ENCODE measurements at regions not wholly inside any gene's neighbourhood (a gene's known extent, or its start where the extent isn't known, plus 50 kb on each side); places are given as distances from the start of the nearest gene placed in this dataset.
"Not testable (repeated sequence)": the region's sequence is repeated elsewhere in the genome, so short reads cannot be mapped to it uniquely, and the experiment has no call there.

GRCh38 chr10:4240608-4241197, 455.7 kb upstream of the KLF6 start:
- no peak for DNase-seq (ENCODE audit: low read depth, low spot score)

- no peak for DNase-seq (ENCODE audit: low read depth, low spot score)
These were observed 454.2 kb upstream of the KLF6 start for GRCh38 chr10:4239186-4239585.

GRCh38 chr10:4236905-4237304, 451.9 kb upstream of the KLF6 start:
- DNase-seq (ENCODE audit: low read depth, low spot score): not testable (repeated sequence)

- DNase-seq (ENCODE audit: low read depth, low spot score): no peak
These were observed 449.7 kb upstream of the KLF6 start for GRCh38 chr10:4234661-4235060.

DNA sequence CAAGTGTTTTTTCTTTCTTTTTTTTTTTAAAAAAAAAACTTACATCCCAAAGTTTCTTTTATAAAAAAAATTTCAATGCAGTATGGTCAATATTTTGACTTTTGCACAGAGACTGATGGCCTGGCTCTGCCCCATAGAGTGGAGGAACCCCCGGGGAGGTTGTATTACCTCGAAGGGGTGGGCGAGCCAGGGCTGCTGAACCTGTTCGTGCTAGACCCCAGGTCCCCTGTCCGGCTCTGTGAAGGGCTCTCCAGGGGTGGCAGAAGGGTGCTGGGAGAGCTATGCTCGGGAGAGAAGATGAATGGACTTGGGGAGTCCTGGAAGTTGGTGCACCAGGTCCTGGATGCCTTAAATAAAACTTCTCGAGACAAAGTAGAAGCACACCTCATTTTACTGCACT, 446.4 kb upstream of the KLF6 start:
- no peak for DNase-seq (ENCODE audit: low read depth, low spot score)

DNA sequence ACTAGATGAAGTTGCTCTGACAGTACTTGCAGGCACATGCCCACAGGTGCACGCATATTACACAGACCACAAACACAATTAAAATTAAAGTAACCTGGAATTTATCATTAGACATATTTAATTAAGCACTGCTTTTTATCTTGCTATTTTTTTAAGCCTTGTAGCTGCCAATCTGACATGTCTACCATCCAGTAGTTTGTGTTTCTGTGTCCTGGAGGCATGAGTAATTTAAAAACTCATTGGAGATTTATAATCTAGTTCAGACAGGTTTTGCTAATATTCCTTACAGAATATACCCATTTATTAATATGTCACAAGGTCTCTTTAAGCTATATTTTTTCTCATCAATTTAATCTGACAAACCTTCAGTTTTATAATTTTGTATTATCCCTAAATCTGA, 445.0 kb upstream of the KLF6 start:
- no peak for DNase-seq (ENCODE audit: low read depth, low spot score)

GRCh38 chr10:4229106-4229505, 444.1 kb upstream of the KLF6 start:
- no peak for DNase-seq (ENCODE audit: low read depth, low spot score)

GRCh38 chr10:4227586-4227985, 442.6 kb upstream of the KLF6 start:
- DNase-seq (ENCODE audit: low read depth, low spot score): no peak

GRCh38 chr10:4226941-4227540, 442.0 kb upstream of the KLF6 start:
- no peak for DNase-seq (ENCODE audit: low read depth, low spot score)

DNA sequence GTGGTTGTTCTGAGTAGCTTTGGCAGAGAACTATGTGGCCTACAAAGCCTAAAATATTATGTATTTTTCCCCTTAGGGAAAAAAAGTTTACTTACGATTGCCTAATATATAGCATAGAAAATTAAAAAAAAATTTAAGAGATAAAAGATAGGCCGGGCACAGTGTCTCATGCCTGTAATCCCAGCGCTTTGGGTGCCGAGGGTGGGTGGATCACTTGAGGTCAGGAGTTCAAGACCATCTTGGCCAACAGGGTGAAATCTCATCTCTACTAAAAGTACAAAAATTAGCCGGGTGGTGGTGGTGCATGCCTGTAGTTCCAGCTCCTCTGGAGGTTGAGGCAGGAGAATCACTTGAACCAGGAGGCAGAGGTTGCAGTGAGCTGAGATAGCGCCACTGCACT, 439.2 kb upstream of the KLF6 start:
- no peak for DNase-seq (ENCODE audit: low read depth, low spot score)

DNA sequence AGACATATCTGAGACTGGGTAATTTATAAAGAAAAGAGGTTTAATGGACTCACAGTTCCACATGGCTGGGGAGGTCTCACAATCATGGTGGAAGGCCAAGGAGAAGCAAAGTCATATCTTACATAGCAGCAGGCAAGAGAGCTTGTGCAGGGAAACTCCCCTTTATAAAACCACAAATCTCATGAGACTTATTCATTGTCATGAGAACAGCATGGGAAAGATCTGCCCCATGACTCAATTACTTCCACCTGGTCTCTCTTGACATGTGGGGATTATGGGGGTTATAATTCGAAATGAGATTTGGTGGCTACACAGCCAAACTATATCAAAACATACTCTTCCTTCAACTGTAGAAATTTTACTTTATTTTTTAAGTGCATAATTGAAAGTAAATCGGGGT, 436.3 kb upstream of the KLF6 start:
- DNase-seq (ENCODE audit: low read depth, low spot score): not testable (repeated sequence)

DNA sequence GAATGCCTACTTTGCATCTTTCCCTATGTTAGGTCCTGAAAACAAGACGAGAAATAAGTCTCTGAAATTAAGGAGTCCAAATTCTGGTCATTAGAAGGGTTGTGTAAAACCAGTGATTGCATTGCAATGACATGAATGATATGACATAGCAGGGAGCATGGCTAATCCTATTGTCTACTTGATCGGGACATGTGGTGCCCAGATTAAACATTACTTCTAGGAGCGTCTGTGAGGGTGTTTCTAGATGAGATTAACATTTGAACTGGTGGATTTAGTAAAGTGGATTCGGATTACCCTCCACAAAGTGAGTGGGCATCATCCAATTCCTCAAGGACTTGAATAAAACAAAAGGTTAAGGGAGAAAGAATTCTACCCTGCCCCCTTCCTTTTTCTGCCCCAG, 434.9 kb upstream of the KLF6 start:
- no peak for DNase-seq (ENCODE audit: low read depth, low spot score)

- DNase-seq (ENCODE audit: low read depth, low spot score): no peak
These were observed 432.6 kb upstream of the KLF6 start for GRCh38 chr10:4217653-4218052.

DNA sequence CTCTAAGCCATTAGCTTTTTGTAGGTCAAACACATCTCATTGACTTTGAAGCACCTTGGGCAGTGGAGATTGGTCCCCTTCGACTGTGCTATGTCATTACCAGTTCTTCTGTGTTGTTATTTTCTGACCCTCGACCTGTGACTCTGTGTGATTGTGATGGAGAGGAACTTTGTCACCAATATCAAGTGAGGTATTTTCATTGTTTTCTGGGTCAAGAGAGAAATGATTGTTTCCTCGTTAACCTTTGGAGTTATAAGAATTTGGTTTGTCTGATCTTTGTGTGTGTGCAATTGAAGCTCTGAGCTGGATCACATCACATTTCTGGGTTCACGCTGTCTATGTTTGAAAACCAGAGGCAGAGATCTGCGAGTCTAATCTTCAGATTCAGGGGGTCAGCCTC, 432.2 kb upstream of the KLF6 start:
- DNase-seq (ENCODE audit: low read depth, low spot score): no peak

DNA sequence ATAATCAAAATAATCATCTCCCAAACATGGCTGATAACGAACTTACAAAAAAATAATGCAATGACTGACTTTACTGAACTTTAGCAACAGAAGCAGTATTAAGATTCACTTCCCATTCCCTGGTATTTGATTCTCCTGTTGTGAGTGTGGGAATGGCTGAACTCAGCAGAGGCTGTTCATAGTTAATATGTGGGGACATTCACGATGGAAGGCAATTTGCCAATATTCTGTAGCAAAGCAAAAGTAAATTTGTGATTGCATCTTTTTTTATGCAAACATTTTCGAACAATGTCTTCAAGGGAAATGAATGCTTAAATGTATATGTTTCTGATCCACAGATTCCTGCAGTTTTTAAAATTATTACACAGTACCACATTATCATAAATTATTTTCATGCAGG, 431.7 kb upstream of the KLF6 start:
- no peak for DNase-seq (ENCODE audit: low read depth, low spot score)

GRCh38 chr10:4215963-4216575, 431.1 kb upstream of the KLF6 start:
- DNase-seq (ENCODE audit: low read depth, low spot score): no peak

DNA sequence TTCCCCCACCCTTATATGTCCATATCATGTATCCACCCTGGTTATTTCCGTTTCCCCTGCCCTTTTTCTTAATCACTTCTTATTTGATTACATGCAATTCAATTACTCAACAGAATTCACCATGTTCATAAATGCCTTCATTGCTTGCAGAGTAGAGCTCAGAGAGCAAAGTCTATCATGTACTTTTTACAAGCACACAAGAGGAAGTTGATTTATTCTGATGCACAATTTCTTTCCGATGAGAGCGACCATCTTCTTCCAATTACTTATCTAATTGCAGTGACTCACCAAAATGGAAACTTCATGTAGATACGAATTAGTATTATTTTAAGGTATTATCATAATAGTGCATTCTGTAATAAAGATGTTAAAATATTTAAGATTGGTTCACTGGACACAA, 430.5 kb upstream of the KLF6 start:
- DNase-seq (ENCODE audit: low read depth, low spot score): no peak

GRCh38 chr10:4214908-4215307, 429.9 kb upstream of the KLF6 start:
- no peak for DNase-seq (ENCODE audit: low read depth, low spot score)

DNA sequence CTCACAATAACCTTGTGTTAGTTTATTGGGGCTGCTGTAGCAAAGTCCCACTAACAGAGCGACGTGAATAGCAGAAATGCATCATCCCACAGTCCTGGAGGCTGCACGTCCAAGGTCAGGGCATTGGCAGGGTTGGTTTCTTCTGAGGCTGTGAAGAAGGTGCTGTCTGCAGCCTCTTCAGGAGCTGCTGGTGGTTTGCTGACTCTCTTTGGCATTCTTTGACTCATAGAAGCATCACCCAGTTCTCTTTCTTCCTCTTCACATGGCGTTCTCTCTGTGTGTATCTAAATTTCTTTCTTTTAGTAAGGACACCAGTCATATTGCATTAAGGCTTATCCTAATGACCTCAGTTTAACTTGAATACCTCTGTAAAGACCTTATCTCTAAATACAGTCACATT, 428.4 kb upstream of the KLF6 start:
- DNase-seq (ENCODE audit: low read depth, low spot score): no peak

GRCh38 chr10:4212111-4212630, 427.2 kb upstream of the KLF6 start:
- DNase-seq (ENCODE audit: low read depth, low spot score): no peak

DNA sequence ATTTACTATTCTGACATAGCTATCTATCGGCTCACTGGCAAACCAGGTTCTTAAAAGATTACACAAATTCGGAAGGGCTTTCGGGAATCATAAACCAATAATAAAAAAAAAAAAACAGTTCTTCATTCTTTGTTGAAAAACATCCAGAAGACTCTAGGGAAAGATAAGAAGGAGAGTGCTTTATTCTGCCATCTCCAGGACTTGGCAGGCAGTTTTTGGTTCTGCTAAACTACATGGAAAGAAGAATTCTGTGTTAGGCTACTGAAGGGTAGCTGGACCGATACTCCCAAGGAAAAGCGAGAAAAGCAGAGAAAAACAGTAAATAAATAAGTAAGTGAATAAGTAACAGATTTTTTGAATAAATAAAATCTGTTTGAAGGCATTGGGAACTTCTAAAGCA, 423.5 kb upstream of the KLF6 start:
- DNase-seq (ENCODE audit: low read depth, low spot score): no peak

DNA sequence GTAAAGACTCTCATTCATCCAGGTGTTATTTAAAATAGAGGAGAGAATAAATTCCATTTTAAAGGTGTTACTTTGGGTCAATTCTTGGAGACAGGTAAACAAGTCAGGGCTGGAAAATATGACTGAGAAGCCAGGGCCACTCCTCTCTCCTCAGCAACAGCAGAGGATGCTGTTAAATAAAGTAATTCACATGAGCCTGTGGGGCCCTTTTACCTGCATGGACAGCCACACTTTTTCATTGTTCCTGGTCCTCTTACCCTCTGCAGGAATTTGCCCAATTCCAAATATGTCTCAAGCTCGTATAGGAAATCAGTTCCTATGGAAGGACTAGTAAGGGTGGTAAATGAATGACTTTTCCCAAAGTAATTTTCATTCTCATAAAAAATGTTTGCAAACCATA, 420.1 kb upstream of the KLF6 start:
- DNase-seq (ENCODE audit: low read depth, low spot score): no peak

- no peak for DNase-seq (ENCODE audit: low read depth, low spot score)
These were observed 417.9 kb upstream of the KLF6 start for GRCh38 chr10:4202938-4203337.

Measured in activated naive CD8-positive, alpha-beta T cell treated with anti-CD3 and anti-CD28 coated beads, Interleukin-2, amount 50 U/mL, for 16 hours (primary cell).